Activated naive CD4-positive, alpha-beta T cell treated with anti-CD3 and anti-CD28 coated beads, Interleukin-2, amount 50 U/mL, for 24 hours (primary cell): ENCODE measurements at regions not wholly inside any gene's neighbourhood (a gene's known extent, or its start where the extent isn't known, plus 50 kb on each side); places are given as distances from the start of the nearest gene placed in this dataset.
"Not testable (repeated sequence)": the region's sequence is repeated elsewhere in the genome, so short reads cannot be mapped to it uniquely, and the experiment has no call there.

ENCODE experiments used
- H3K27ac Mint-ChIP-seq: one replicate; pipeline ENCODE4 v1.8.0; 2021; ENCODE audit warnings: mild to moderate bottlenecking, mixed read lengths
- H3K27me3 Mint-ChIP-seq: one replicate; pipeline ENCODE4 v1.8.0; 2021; ENCODE audit warnings: mixed read lengths
- H3K36me3 Mint-ChIP-seq: one replicate; pipeline ENCODE4 v1.8.0; 2021; ENCODE audit warnings: mixed read lengths
- H3K4me1 Mint-ChIP-seq: one replicate; pipeline ENCODE4 v1.8.0; 2021; ENCODE audit warnings: mixed read lengths
- H3K4me3 Mint-ChIP-seq: one replicate; pipeline ENCODE4 v1.8.0; 2021; ENCODE audit warnings: mild to moderate bottlenecking, mixed read lengths
- H3K9me3 Mint-ChIP-seq: one replicate; pipeline ENCODE4 v1.8.0; 2021; ENCODE audit warnings: mixed read lengths

DNA sequence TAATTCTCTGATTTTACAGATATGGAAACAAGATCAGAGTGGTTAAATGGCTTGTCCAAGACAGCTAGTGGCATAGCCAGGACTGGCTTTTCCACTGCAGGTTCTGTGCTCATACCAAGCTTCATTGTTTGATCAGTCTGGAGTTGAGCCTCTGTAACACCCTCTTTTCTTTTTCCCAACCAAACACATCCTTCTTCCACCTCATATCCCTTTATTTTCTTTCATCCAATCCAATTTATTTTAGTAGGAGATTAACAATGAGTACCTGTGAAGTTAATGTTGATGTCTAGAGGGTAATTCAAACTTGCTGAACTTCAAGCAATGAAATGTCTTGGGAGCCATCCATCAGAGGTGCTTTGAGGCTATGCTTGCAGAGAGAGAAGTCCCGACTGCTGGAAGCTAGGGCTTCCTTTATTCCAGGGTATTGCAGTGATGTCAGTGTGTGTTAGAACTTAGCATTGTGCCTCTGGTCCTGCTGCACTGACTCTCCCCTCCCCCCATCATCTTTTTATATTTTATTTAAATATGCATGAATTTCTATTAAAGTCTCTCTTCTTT lies 452.1 kb upstream of the PDE3A start:
- no peaks in the 10 kb centered on the region for H3K27me3 Mint-ChIP-seq
- H3K4me1 Mint-ChIP-seq = no peaks in the 10 kb centered on the region
- H3K36me3 Mint-ChIP-seq = no peaks in the 10 kb centered on the region
- no peak overlapping the region for H3K27ac Mint-ChIP-seq
- H3K9me3 Mint-ChIP-seq = peaks cover 4% of the 10 kb centered on the region
- H3K4me3 Mint-ChIP-seq = no peak overlapping the region

GRCh38 chr12:19916974-19917373 lies 451.4 kb upstream of the PDE3A start:
- no peak overlapping the region for H3K4me3 Mint-ChIP-seq
- no peaks in the 10 kb centered on the region for H3K4me1 Mint-ChIP-seq
- H3K36me3 Mint-ChIP-seq = no peaks in the 10 kb centered on the region
- H3K27me3 Mint-ChIP-seq = no peaks in the 10 kb centered on the region
- H3K27ac Mint-ChIP-seq = no peak overlapping the region
- H3K9me3 Mint-ChIP-seq = peaks cover 4% of the 10 kb centered on the region

GRCh38 chr12:19921716-19922115 lies 446.6 kb upstream of the PDE3A start:
- H3K4me1 Mint-ChIP-seq, H3K9me3 Mint-ChIP-seq, H3K36me3 Mint-ChIP-seq, H3K4me3 Mint-ChIP-seq, H3K27me3 Mint-ChIP-seq, H3K27ac Mint-ChIP-seq: not testable (repeated sequence)

- Mint-ChIP-seq H3K27ac (no peak overlapping the region), H3K4me1 (no peaks in the 10 kb centered on the region), H3K27me3 (no peaks in the 10 kb centered on the region), H3K4me3 (no peak overlapping the region), H3K36me3 (no peaks in the 10 kb centered on the region), H3K9me3 (peaks cover 4% of the 10 kb centered on the region)
Observed at GRCh38 chr12:19922717-19923116, 445.6 kb upstream of the PDE3A start.

- H3K9me3 Mint-ChIP-seq = peaks cover 4% of the 10 kb centered on the region
- H3K4me1 Mint-ChIP-seq = no peaks in the 10 kb centered on the region
- no peak overlapping the region for H3K27ac Mint-ChIP-seq
- H3K36me3 Mint-ChIP-seq = no peaks in the 10 kb centered on the region
- no peak overlapping the region for H3K4me3 Mint-ChIP-seq
- no peaks in the 10 kb centered on the region for H3K27me3 Mint-ChIP-seq
Observed at GRCh38 chr12:19924360-19924759, 444.0 kb upstream of the PDE3A start.

- no peaks in the 10 kb centered on the region for H3K36me3 Mint-ChIP-seq
- H3K9me3 Mint-ChIP-seq = no peaks in the 10 kb centered on the region
- H3K4me1 Mint-ChIP-seq = no peaks in the 10 kb centered on the region
- no peak overlapping the region for H3K27ac Mint-ChIP-seq
- H3K27me3 Mint-ChIP-seq = no peaks in the 10 kb centered on the region
- no peak overlapping the region for H3K4me3 Mint-ChIP-seq
Observed at GRCh38 chr12:19925841-19926240, 442.5 kb upstream of the PDE3A start.

DNA sequence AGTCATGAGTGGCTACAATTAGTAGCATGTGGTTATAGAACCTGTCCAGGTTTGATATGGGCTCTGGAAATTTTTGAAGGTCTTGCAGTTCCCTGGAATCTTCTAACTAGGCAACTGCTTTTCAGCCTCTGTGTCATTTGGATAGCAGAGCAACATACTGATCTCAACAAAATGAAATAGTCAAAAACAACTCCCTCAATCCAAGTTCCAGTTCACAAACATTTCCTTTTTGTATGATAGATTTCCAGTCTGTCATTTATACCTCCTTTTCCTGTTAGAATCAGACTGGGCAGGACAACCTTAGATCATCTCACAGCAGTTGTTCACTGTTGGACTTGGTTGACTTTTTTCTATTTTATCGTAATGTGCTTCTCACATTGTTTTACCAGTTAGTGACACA lies 442.1 kb upstream of the PDE3A start:
- H3K27me3 Mint-ChIP-seq = no peaks in the 10 kb centered on the region
- H3K4me3 Mint-ChIP-seq = no peak overlapping the region
- H3K36me3 Mint-ChIP-seq = no peaks in the 10 kb centered on the region
- no peaks in the 10 kb centered on the region for H3K4me1 Mint-ChIP-seq
- no peak overlapping the region for H3K27ac Mint-ChIP-seq
- H3K9me3 Mint-ChIP-seq = no peaks in the 10 kb centered on the region

GRCh38 chr12:19927661-19928060 lies 440.7 kb upstream of the PDE3A start:
- Mint-ChIP-seq H3K4me3 (no peak overlapping the region), H3K4me1 (no peaks in the 10 kb centered on the region), H3K9me3 (no peaks in the 10 kb centered on the region), H3K27me3 (peaks cover 2% of the 10 kb centered on the region), H3K27ac (no peak overlapping the region), H3K36me3 (no peaks in the 10 kb centered on the region)

GRCh38 chr12:19932413-19932812 lies 435.9 kb upstream of the PDE3A start:
- H3K27ac Mint-ChIP-seq = no peak overlapping the region
- H3K36me3 Mint-ChIP-seq = no peaks in the 10 kb centered on the region
- peaks cover 4% of the 10 kb centered on the region for H3K27me3 Mint-ChIP-seq
- peaks cover 5% of the 10 kb centered on the region for H3K9me3 Mint-ChIP-seq
- H3K4me1 Mint-ChIP-seq = no peaks in the 10 kb centered on the region
- no peak overlapping the region for H3K4me3 Mint-ChIP-seq

DNA sequence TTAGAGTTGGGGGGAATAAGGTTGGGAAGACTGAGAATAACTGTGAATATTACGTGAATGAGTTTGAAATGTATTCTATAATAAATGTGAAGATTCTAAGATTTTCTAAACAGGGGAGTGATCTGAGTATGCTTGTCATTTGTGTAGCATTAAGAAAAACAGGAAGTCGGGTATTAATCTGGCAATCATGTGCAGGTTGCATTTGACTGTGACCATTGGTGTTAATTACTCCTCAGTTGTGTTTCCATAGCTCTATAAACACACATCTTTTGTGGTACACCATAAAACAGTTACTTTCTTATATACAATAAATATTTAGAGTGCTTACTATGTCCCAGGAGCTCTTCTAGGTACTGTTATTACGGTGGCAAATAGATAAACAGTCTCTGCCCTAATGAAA lies 434.4 kb upstream of the PDE3A start:
- H3K27me3 Mint-ChIP-seq = peaks cover 4% of the 10 kb centered on the region

GRCh38 chr12:19937161-19937560 lies 431.2 kb upstream of the PDE3A start:
- Mint-ChIP-seq H3K27ac (no peak overlapping the region), H3K4me3 (no peak overlapping the region), H3K9me3 (peaks cover 8% of the 10 kb centered on the region), H3K4me1 (no peaks in the 10 kb centered on the region), H3K36me3 (no peaks in the 10 kb centered on the region), H3K27me3 (peaks cover 2% of the 10 kb centered on the region)

More for the DNA sequence above, 434.4 kb upstream of the PDE3A start:
- Mint-ChIP-seq H3K27ac (no peak overlapping the region), H3K4me1 (no peaks in the 10 kb centered on the region), H3K36me3 (no peaks in the 10 kb centered on the region), H3K9me3 (peaks cover 6% of the 10 kb centered on the region), H3K4me3 (no peak overlapping the region)

- Mint-ChIP-seq H3K36me3 (no peaks in the 10 kb centered on the region), H3K27me3 (peaks cover 2% of the 10 kb centered on the region), H3K4me1 (no peaks in the 10 kb centered on the region), H3K9me3 (peaks cover 8% of the 10 kb centered on the region), H3K27ac (no peak overlapping the region), H3K4me3 (no peak overlapping the region)
Observed at GRCh38 chr12:19938031-19938430, 430.3 kb upstream of the PDE3A start.

DNA sequence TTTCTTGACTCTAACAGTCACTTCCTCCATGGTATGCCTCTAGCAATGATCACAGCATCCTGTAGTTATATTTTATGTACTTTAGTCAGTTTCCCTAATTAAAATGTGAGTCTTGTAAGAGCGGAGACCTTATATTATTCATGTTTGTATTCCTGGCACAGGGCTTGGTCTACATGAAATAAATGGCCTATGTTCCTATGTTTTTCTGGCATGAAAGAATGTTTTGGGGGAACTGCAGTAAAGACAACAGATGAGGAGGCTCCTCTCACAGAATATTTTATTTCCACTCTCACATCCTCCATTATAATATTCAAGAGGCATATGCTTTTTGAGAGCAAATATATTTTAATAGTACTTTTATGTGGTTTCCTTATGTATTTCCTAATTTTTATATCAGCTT lies 429.8 kb upstream of the PDE3A start:
- no peak overlapping the region for H3K27ac Mint-ChIP-seq

DNA sequence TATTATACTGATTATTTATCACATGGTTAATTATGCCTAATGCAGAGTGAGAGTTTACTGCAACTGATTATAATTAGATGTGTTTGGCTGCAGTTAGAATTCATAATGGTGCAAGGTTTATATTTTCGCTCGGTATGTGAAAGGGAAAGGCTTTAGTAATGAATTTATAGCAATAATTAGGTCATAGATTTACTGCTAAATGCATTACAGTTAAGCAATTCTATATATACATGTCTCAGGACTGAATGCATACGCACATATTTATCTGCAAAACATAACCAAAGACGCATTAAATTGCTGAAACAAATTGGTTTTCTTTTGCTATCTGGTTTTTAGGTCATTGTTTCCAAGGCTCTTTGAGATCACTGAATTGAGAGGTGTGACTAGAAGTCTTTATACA lies 428.1 kb upstream of the PDE3A start:
- Mint-ChIP-seq H3K27me3 (no peaks in the 10 kb centered on the region), H3K4me3 (no peak overlapping the region), H3K36me3 (no peaks in the 10 kb centered on the region), H3K9me3 (peaks cover 8% of the 10 kb centered on the region), H3K4me1 (no peaks in the 10 kb centered on the region), H3K27ac (no peak overlapping the region)

More for the DNA sequence above, 429.8 kb upstream of the PDE3A start:
- H3K4me3 Mint-ChIP-seq = no peak overlapping the region
- H3K27me3 Mint-ChIP-seq = peaks cover 2% of the 10 kb centered on the region
- no peaks in the 10 kb centered on the region for H3K4me1 Mint-ChIP-seq
- H3K9me3 Mint-ChIP-seq = peaks cover 8% of the 10 kb centered on the region
- H3K36me3 Mint-ChIP-seq = no peaks in the 10 kb centered on the region

DNA sequence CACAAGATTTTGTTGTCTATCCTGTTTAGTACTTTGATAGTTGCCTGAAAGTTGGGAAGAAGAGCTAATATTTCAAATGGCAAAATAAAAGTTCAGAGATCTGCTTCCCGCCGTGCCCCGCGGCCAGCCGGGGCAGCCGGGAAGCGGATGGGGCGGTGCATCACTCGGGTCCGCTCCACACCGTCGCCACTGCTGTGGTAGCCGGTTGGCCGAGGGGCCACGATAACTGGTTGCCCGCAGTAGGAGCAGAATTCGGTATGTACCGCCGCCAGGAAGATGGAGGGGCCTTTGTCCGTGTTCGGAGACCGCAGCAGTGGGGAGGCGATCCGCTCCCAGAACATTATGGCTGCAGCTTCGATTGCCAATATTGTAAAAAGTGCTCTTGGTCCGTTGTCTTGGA lies 427.2 kb upstream of the PDE3A start:
- no peaks in the 10 kb centered on the region for H3K4me1 Mint-ChIP-seq
- no peaks in the 10 kb centered on the region for H3K27me3 Mint-ChIP-seq
- H3K36me3 Mint-ChIP-seq = no peaks in the 10 kb centered on the region
- H3K27ac Mint-ChIP-seq = no peak overlapping the region
- no peak overlapping the region for H3K4me3 Mint-ChIP-seq
- H3K9me3 Mint-ChIP-seq = peaks cover 8% of the 10 kb centered on the region

- no peaks in the 10 kb centered on the region for H3K9me3 Mint-ChIP-seq
- no peaks in the 10 kb centered on the region for H3K4me1 Mint-ChIP-seq
- no peaks in the 10 kb centered on the region for H3K27me3 Mint-ChIP-seq
- no peak overlapping the region for H3K4me3 Mint-ChIP-seq
- H3K27ac Mint-ChIP-seq = no peak overlapping the region
- no peaks in the 10 kb centered on the region for H3K36me3 Mint-ChIP-seq
Observed at GRCh38 chr12:19945559-19946435, 422.5 kb upstream of the PDE3A start.
